Heart left ventricle (tissue), 13 donors: ENCODE measurements at regions not wholly inside any gene's neighbourhood (a gene's known extent, or its start where the extent isn't known, plus 50 kb on each side); places are given as distances from the start of the nearest gene placed in this dataset.

Experiments
- POLR2A ChIP-seq, 2 donors: fragments of 450-650 bp; IDR thresholded peaks; one replicate each; pipeline ENCODE4 v1.6.1; 2017; ENCODE audit warnings: antibody characterized with exemption in 2 of 2, mild to moderate bottlenecking in 2 of 2, moderate library complexity in 2 of 2
- TF ChIP-seq, protein P1 (sequence below), 12 donors: fragments of 200-600 bp; sonication (generic) in 4 of 12; IDR thresholded peaks; one replicate each; pipeline versions ENCODE4 v1.5.0 to v1.8.0; 2018 to 2022; ENCODE audit warnings: antibody characterized with exemption in 12 of 12, mild to moderate bottlenecking in 5 of 12
- donor health status: ischemic (EF 13 %, LVEDD 7.1; RV severe dilation, severe dysfunction).
- donor health status: DM: no; HTN: yes; CAD: no.
- donor health status: DM: no; HTN: no; CAD: no.
- donor health status: ischemic (EF 25% LVEDD 6.9; RV normal size, moderate dysfunction).
- donor health status: ischemic (EF 25% LVEDD 5.7; RV mildly dilated, moderate dysfunction).
- donor health status: ischemic (EF 35%, LVEDD 5.7; RV mildly dilated, moderate dysfunction).
- donor health status: nonischemic (EF 11% LVEDD 7.7; RV severe dilation, severe dysfunction).
- donor health status: DM: yes; HTN: yes; CAD: no.
- donor health status: PGD.
- donor health status: ischemic (EF 29% LVEDD 5.4; RV normal size, mild dysfunction).
- donor health status: nonischemic (EF 23%, LVEDD 6.1; RV moderate dilation, normal function).

- TF ChIP-seq POLR2A (IDR thresholded peaks at IDR 0.05): no peak
- TF ChIP-seq, protein P1, sequence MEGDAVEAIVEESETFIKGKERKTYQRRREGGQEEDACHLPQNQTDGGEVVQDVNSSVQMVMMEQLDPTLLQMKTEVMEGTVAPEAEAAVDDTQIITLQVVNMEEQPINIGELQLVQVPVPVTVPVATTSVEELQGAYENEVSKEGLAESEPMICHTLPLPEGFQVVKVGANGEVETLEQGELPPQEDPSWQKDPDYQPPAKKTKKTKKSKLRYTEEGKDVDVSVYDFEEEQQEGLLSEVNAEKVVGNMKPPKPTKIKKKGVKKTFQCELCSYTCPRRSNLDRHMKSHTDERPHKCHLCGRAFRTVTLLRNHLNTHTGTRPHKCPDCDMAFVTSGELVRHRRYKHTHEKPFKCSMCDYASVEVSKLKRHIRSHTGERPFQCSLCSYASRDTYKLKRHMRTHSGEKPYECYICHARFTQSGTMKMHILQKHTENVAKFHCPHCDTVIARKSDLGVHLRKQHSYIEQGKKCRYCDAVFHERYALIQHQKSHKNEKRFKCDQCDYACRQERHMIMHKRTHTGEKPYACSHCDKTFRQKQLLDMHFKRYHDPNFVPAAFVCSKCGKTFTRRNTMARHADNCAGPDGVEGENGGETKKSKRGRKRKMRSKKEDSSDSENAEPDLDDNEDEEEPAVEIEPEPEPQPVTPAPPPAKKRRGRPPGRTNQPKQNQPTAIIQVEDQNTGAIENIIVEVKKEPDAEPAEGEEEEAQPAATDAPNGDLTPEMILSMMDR (IDR thresholded peaks at IDR 0.05): no peak
Observed at GRCh38 chr17:14442798-14443528, 142.1 kb downstream of the HS3ST3B1 start.
